ENCODE measurements at regions not wholly inside any gene's neighbourhood (a gene's known extent, or its start where the extent isn't known, plus 50 kb on each side); places are given as distances from the start of the nearest gene placed in this dataset.
A peak's percentile ranks its signal among the peaks of the same experiment; 100 is the strongest.
"Not testable (repeated sequence)": the region's sequence is repeated elsewhere in the genome, so short reads cannot be mapped to it uniquely, and the experiment has no call there.

GRCh38 chr16:63403792-63404191 is 1367.6 kb upstream of the CDH8 start:
- Histone ChIP-seq H3K4me1 (no peaks in the 10 kb centered on the region), H3K4me3 (peak overlapping the region in 1 of 2 donors; percentile 9), H3K9me3 (no peaks in the 10 kb centered on the region), H3K27ac (no peak overlapping the region), H3K27me3 (no peaks in the 10 kb centered on the region), H3K36me3 (ENCODE audit: low read depth, missing control alignments) (no peaks in the 10 kb centered on the region)
- TF ChIP-seq POLR2A (IDR thresholded peaks at IDR 0.05) (no peak), CTCF (IDR thresholded peaks at IDR 0.05) (no peak)
- WGBS, 2 donors: 56 to 73% methylated on average over 11 of the region's 11 CpGs
- intact Hi-C loops (cut with DNase I; ENCODE audit: low total_unique reads): no loop called here
- DNase-seq: peak; percentile 42

GRCh38 chr16:63388277-63388676 is 1352.0 kb upstream of the CDH8 start:
- H3K36me3 ChIP-seq (ENCODE audit: low read depth, missing control alignments); H3K4me3 ChIP-seq; H3K27ac ChIP-seq; H3K4me1 ChIP-seq; intact Hi-C loops (cut with DNase I; ENCODE audit: low total_unique reads); DNase-seq; H3K9me3 ChIP-seq; H3K27me3 ChIP-seq: not testable (repeated sequence)
- 93% methylated on average over 7 to 18 of the region's 18 CpGs for WGBS, 2 donors

- no peaks in the 10 kb centered on the region for H3K27me3 ChIP-seq
- H3K4me1 ChIP-seq: no peaks in the 10 kb centered on the region
- intact Hi-C loops (cut with DNase I; ENCODE audit: low total_unique reads): no loop called here
- no peaks in the 10 kb centered on the region for H3K36me3 ChIP-seq (ENCODE audit: low read depth, missing control alignments)
- no peaks in the 10 kb centered on the region for H3K9me3 ChIP-seq
- TF ChIP-seq CTCF (IDR thresholded peaks at IDR 0.05): no peak
- TF ChIP-seq POLR2A (IDR thresholded peaks at IDR 0.05): no peak
- WGBS, 2 donors: 66 to 78% methylated on average over 7 of the region's 7 CpGs
- DNase-seq: no peak
- no peak overlapping the region for H3K27ac ChIP-seq
- no peak overlapping the region for H3K4me3 ChIP-seq
Observed at GRCh38 chr16:63385714-63386432, 1349.6 kb upstream of the CDH8 start.

GRCh38 chr16:63373744-63374143 is 1337.5 kb upstream of the CDH8 start:
- intact Hi-C loops (cut with DNase I; ENCODE audit: low total_unique reads): no loop called here
- 76 to 90% methylated on average over 1 of the region's 1 CpG for WGBS, 2 donors

GRCh38 chr16:63372815-63373214 is 1336.6 kb upstream of the CDH8 start:
- intact Hi-C loops (cut with DNase I; ENCODE audit: low total_unique reads): no loop called here
- TF ChIP-seq POLR2A (IDR thresholded peaks at IDR 0.05): no peak
- TF ChIP-seq CTCF (IDR thresholded peaks at IDR 0.05): no peak
- no peaks in the 10 kb centered on the region for H3K27me3 ChIP-seq

More at GRCh38 chr16:63373744-63374143, 1337.5 kb upstream of the CDH8 start:
- Histone ChIP-seq H3K4me1 (no peaks in the 10 kb centered on the region), H3K9me3 (no peaks in the 10 kb centered on the region), H3K27me3 (no peaks in the 10 kb centered on the region), H3K4me3 (no peak overlapping the region), H3K27ac (no peak overlapping the region), H3K36me3 (ENCODE audit: low read depth, missing control alignments) (no peaks in the 10 kb centered on the region)
- no peak for DNase-seq
- TF ChIP-seq CTCF (IDR thresholded peaks at IDR 0.05) (no peak), POLR2A (IDR thresholded peaks at IDR 0.05) (no peak)

More at GRCh38 chr16:63372815-63373214, 1336.6 kb upstream of the CDH8 start:
- Histone ChIP-seq H3K9me3 (no peaks in the 10 kb centered on the region), H3K36me3 (ENCODE audit: low read depth, missing control alignments) (no peaks in the 10 kb centered on the region), H3K27ac (no peak overlapping the region), H3K4me3 (no peak overlapping the region), H3K4me1 (no peaks in the 10 kb centered on the region)
- DNase-seq: no peak

All from testis (tissue), 2 donors.